GM21447 (cell line): ENCODE measurements at regions not wholly inside any gene's neighbourhood (a gene's known extent, or its start where the extent isn't known, plus 50 kb on each side); places are given as distances from the start of the nearest gene placed in this dataset.

ENCODE experiments used
- ATAC-seq: cut with Tn5 transposase; IDR thresholded peaks from one replicate; pipeline ENCODE4 v1.9.1; 2021; ENCODE audit not compliant: unreplicated experiment

GRCh38 chr4:105093975-105094374 is 52.7 kb upstream of the TET2 start:
- no peak for ATAC-seq
